ENCODE measurements at regions not wholly inside any gene's neighbourhood (a gene's known extent, or its start where the extent isn't known, plus 50 kb on each side); places are given as distances from the start of the nearest gene placed in this dataset.

GRCh38 chr10:2909921-2910320 lies 157.4 kb upstream of the PFKP start:
- TF ChIP-seq CTCF (IDR thresholded peaks at IDR 0.05) (no peak), POLR2A (IDR thresholded peaks at IDR 0.05) (no peak)
